Fibroblast of villous mesenchyme (primary cell): ENCODE measurements at regions not wholly inside any gene's neighbourhood (a gene's known extent, or its start where the extent isn't known, plus 50 kb on each side); places are given as distances from the start of the nearest gene placed in this dataset.
A peak's percentile ranks its signal among the peaks of the same experiment; 100 is the strongest.

Experiments used
- DNase-seq: peaks from one replicate; pipeline ENCODE4 v3.0.0-alpha.2; 2010; ENCODE audit warnings: low read depth
- H3K4me3 ChIP-seq: 2 replicates; pipeline ENCODE4 v1.5.1; 2011; ENCODE audit warnings: low read depth, mild to moderate bottlenecking, low read length
- TF ChIP-seq, protein P1 (sequence below): IDR thresholded peaks from 2 replicates; pipeline ENCODE4 v1.5.1; 2012; ENCODE audit warnings: low read depth, mild to moderate bottlenecking, low read length; ENCODE audit not compliant: insufficient read depth

- TF ChIP-seq, protein P1, sequence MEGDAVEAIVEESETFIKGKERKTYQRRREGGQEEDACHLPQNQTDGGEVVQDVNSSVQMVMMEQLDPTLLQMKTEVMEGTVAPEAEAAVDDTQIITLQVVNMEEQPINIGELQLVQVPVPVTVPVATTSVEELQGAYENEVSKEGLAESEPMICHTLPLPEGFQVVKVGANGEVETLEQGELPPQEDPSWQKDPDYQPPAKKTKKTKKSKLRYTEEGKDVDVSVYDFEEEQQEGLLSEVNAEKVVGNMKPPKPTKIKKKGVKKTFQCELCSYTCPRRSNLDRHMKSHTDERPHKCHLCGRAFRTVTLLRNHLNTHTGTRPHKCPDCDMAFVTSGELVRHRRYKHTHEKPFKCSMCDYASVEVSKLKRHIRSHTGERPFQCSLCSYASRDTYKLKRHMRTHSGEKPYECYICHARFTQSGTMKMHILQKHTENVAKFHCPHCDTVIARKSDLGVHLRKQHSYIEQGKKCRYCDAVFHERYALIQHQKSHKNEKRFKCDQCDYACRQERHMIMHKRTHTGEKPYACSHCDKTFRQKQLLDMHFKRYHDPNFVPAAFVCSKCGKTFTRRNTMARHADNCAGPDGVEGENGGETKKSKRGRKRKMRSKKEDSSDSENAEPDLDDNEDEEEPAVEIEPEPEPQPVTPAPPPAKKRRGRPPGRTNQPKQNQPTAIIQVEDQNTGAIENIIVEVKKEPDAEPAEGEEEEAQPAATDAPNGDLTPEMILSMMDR, result no peak
- no peak for DNase-seq
Observed at GRCh38 chr13:47502166-47502565, 498.9 kb downstream of the SUCLA2 start.

DNA sequence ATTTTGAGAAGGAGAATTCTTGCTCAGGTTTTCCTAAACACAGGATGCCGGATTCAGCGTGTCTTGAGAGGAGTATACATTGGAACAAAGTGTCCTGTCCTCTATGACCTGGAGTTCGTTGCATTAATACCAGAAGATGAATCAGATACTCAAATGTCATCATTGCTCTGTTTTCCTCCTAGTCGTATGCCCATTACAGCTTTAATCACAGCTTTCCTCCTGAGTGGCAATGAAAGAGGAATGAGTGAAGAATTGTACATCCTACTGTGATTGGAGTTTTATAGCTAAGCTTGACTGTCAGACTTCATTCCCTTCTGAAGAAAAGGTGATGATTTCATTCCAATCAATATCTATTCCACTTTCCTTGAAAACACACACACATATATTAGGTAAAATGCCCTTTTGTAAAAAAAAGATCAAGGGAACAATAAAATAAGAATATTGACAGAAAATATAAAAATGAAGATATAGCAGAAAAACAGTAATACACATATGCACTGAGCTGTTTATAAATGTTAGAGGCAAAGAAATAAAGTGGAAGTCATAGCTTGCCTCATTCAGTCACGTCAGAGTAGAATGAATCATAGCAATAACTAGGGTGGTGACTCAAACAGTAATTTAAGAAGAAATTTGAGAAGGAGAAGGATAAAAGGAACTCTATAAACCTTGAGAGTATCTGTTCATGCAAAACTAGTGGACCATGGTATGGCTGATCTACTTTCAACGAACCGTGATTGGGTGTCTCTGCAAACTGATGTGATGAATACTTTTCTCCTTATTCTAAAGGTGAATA, 501.5 kb downstream of the SUCLA2 start:
- TF ChIP-seq, protein P1, result no peak
- no peak overlapping the region for H3K4me3 ChIP-seq
- DNase-seq, result peak; percentile 88

More at GRCh38 chr13:47502166-47502565, 498.9 kb downstream of the SUCLA2 start:
- H3K4me3 ChIP-seq, result no peak overlapping the region

GRCh38 chr13:47484548-47484947, 516.5 kb downstream of the SUCLA2 start:
- TF ChIP-seq, protein P1, result no peak
- no peak overlapping the region for H3K4me3 ChIP-seq
- DNase-seq, result peak; percentile 70

DNA sequence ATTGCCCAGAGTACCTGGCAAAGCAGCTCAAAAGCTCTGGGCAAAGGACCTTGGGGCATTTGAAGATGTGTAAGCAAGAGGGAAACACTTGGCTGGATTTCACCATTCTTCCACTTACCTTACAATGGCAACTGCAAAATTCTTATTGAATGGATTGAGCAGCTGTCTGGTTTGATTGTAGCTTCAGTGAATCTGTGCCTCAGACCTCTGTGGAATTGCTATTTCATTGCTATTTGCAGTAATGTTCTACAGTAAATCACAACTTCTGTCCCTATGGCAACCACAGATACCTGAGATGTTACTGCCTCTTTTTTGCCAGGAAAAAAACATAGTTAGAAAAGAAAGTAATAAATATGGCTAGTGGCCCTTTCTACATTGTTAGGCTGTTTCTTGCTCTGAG, 519.5 kb downstream of the SUCLA2 start:
- no peak overlapping the region for H3K4me3 ChIP-seq
- no peak for DNase-seq
- TF ChIP-seq, protein P1, result no peak

GRCh38 chr13:47480951-47481350, 520.1 kb downstream of the SUCLA2 start:
- TF ChIP-seq, protein P1, result no peak
- DNase-seq, result no peak
- no peak overlapping the region for H3K4me3 ChIP-seq

GRCh38 chr13:47480121-47480520, 521.0 kb downstream of the SUCLA2 start:
- TF ChIP-seq, protein P1, result no peak
- DNase-seq, result peak; percentile 77
- no peak overlapping the region for H3K4me3 ChIP-seq
